ENCODE measurements at regions not wholly inside any gene's neighbourhood (a gene's known extent, or its start where the extent isn't known, plus 50 kb on each side); places are given as distances from the start of the nearest gene placed in this dataset.

- DNase-seq (ENCODE audit: low read depth, low spot score) = no peak
- TF ChIP-seq EZH2 (IDR thresholded peaks at IDR 0.05; ENCODE audit: low read length) (no peak), CTCF (optimal IDR thresholded peaks at IDR 0.05 in 1 of 3, IDR thresholded peaks at IDR 0.05 in 1 of 3, conservative IDR thresholded peaks at IDR 0.05 in 1 of 3; ENCODE audit: extremely low read depth in 1 of 3, insufficient read depth in 2 of 3, low read length in 3 of 3) (no peak)
- H2AFZ ChIP-seq (ENCODE audit: control insufficient read depth, low read length) = no peak overlapping the region
- H4K20me1 ChIP-seq (ENCODE audit: control insufficient read depth, extremely low read depth, insufficient read depth, low read length) = no peaks in the 10 kb centered on the region
- no peak overlapping the region for H3K4me2 ChIP-seq (ENCODE audit: control insufficient read depth, extremely low read depth, insufficient read depth, low read depth, low read length)
- no peaks in the 10 kb centered on the region for H3K4me1 ChIP-seq (ENCODE audit: control insufficient read depth, extremely low read depth, insufficient read depth, low read length)
- no peak overlapping the region for H3K4me3 ChIP-seq (ENCODE audit: control insufficient read depth in 2 of 3, extremely low read depth in 1 of 3, insufficient read depth in 2 of 3, low read depth in 1 of 3, low read length in 3 of 3)
- no peak overlapping the region for H3K27ac ChIP-seq (ENCODE audit: control insufficient read depth, insufficient read depth, low read length)
- no peaks in the 10 kb centered on the region for H3K27me3 ChIP-seq (ENCODE audit: control insufficient read depth, extremely low read depth, insufficient read depth, low read length)
- no peaks in the 10 kb centered on the region for H3K9me1 ChIP-seq (ENCODE audit: control insufficient read depth, extremely low read depth, insufficient read depth, low read length)
- H3K36me3 ChIP-seq (ENCODE audit: control insufficient read depth in 2 of 2, extremely low read depth in 1 of 2, insufficient read depth in 2 of 2, low read length in 2 of 2) = no peaks in the 10 kb centered on the region
- no peak overlapping the region for H3K9ac ChIP-seq (ENCODE audit: control insufficient read depth, extremely low read depth, insufficient read depth, low read length)
- no peaks in the 10 kb centered on the region for H3K9me3 ChIP-seq (ENCODE audit: control insufficient read depth, low read depth, low read length)
- no peak for FAIRE-seq
- no peaks in the 10 kb centered on the region for H3K79me2 ChIP-seq (ENCODE audit: control insufficient read depth, insufficient read depth, low read length)
- dilution Hi-C loops (cut with MboI; ENCODE audit: extremely low pct_ligation_motif_present, low sequenced_read_pairs) = no loop called here
Measured at GRCh38 chr10:83835945-83836745, 303.2 kb upstream of the GHITM start.

GRCh38 chr10:83848677-83849076 lies 290.6 kb upstream of the GHITM start:
- H3K9ac ChIP-seq (ENCODE audit: control insufficient read depth, extremely low read depth, insufficient read depth, low read length) = no peak overlapping the region
- H3K27me3 ChIP-seq (ENCODE audit: control insufficient read depth, extremely low read depth, insufficient read depth, low read length) = no peaks in the 10 kb centered on the region
- H3K4me2 ChIP-seq (ENCODE audit: control insufficient read depth, extremely low read depth, insufficient read depth, low read depth, low read length) = no peak overlapping the region
- no peak overlapping the region for H3K4me3 ChIP-seq (ENCODE audit: control insufficient read depth in 2 of 3, extremely low read depth in 1 of 3, insufficient read depth in 2 of 3, low read depth in 1 of 3, low read length in 3 of 3)
- H4K20me1 ChIP-seq (ENCODE audit: control insufficient read depth, extremely low read depth, insufficient read depth, low read length) = no peaks in the 10 kb centered on the region
- no peak for FAIRE-seq
- dilution Hi-C loops (cut with MboI; ENCODE audit: extremely low pct_ligation_motif_present, low sequenced_read_pairs) = no loop called here
- H2AFZ ChIP-seq (ENCODE audit: control insufficient read depth, low read length) = no peak overlapping the region
- no peak for DNase-seq (ENCODE audit: low read depth, low spot score)
- H3K27ac ChIP-seq (ENCODE audit: control insufficient read depth, insufficient read depth, low read length) = no peak overlapping the region
- no peaks in the 10 kb centered on the region for H3K9me3 ChIP-seq (ENCODE audit: control insufficient read depth, low read depth, low read length)
- H3K9me1 ChIP-seq (ENCODE audit: control insufficient read depth, extremely low read depth, insufficient read depth, low read length) = no peaks in the 10 kb centered on the region
- no peak for TF ChIP-seq CTCF (optimal IDR thresholded peaks at IDR 0.05 in 1 of 3, IDR thresholded peaks at IDR 0.05 in 1 of 3, conservative IDR thresholded peaks at IDR 0.05 in 1 of 3; ENCODE audit: extremely low read depth in 1 of 3, insufficient read depth in 2 of 3, low read length in 3 of 3)
- TF ChIP-seq EZH2 (IDR thresholded peaks at IDR 0.05; ENCODE audit: low read length) = no peak
- H3K4me1 ChIP-seq (ENCODE audit: control insufficient read depth, extremely low read depth, insufficient read depth, low read length) = no peaks in the 10 kb centered on the region
- H3K36me3 ChIP-seq (ENCODE audit: control insufficient read depth in 2 of 2, extremely low read depth in 1 of 2, insufficient read depth in 2 of 2, low read length in 2 of 2) = no peaks in the 10 kb centered on the region
- H3K79me2 ChIP-seq (ENCODE audit: control insufficient read depth, insufficient read depth, low read length) = no peaks in the 10 kb centered on the region

Measured in keratinocyte (primary cell).